Neural crest cell (in vitro differentiated cells): ENCODE measurements at regions not wholly inside any gene's neighbourhood (a gene's known extent, or its start where the extent isn't known, plus 50 kb on each side); places are given as distances from the start of the nearest gene placed in this dataset.
"Not testable (repeated sequence)": the region's sequence is repeated elsewhere in the genome, so short reads cannot be mapped to it uniquely, and the experiment has no call there.

Experiments used
- DNase-seq: peaks from one replicate; pipeline ENCODE4 v3.0.0; 2021; ENCODE audit warnings: low read depth, mixed read lengths, low spot score
- H3K27ac Mint-ChIP-seq: one replicate; pipeline ENCODE4 v1.8.0; 2021; ENCODE audit warnings: mild to moderate bottlenecking, mixed read lengths; ENCODE audit not compliant: unreplicated experiment
- H3K27me3 Mint-ChIP-seq: 2 replicates; pipeline ENCODE4 v1.8.0; 2021; ENCODE audit warnings: low read depth, mild to moderate bottlenecking, mixed read lengths
- H3K36me3 Mint-ChIP-seq: 2 replicates; pipeline ENCODE4 v1.8.0; 2021; ENCODE audit warnings: low read depth, mild to moderate bottlenecking, mixed read lengths
- H3K4me1 Mint-ChIP-seq: 2 replicates; pipeline ENCODE4 v1.8.0; 2021; ENCODE audit warnings: mixed read lengths
- H3K4me3 Mint-ChIP-seq: one replicate; pipeline ENCODE4 v1.8.0; 2021; ENCODE audit warnings: mild to moderate bottlenecking, mixed read lengths
- H3K9me3 Mint-ChIP-seq: 2 replicates; pipeline ENCODE4 v1.8.0; 2021; ENCODE audit warnings: mixed read lengths
- TF ChIP-seq, protein P1 (sequence below): fragments of 200-600 bp; sonication (generic); conservative IDR thresholded peaks from 2 replicates; pipeline ENCODE4 v1.5.0; 2021; ENCODE audit warnings: antibody characterized with exemption, mild to moderate bottlenecking

DNA sequence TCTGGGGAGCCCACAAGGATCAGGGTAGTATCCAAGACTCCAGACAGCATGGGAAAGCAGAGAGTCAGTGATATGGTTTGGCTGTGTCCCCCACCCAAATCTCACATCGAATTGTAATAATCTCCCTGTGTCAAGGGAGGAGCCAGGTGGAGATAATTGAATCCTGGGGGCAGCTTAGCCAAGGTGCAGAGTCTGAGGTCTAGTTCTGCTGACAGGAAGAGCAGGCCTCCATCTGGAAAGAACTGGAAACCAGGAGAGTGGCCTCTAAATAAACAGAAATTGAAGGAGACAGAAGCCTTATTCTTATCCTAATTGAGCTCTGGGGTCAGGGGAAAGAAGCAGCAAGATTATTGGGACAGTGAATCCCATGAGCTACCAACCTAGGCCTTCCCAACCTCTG lies 146.7 kb upstream of the NRP1 start:
- Mint-ChIP-seq H3K9me3 (no peaks in the 10 kb centered on the region), H3K27me3 (no peaks in the 10 kb centered on the region), H3K27ac (no peak overlapping the region), H3K4me1 (peaks cover 46% of the 10 kb centered on the region), H3K4me3 (no peak overlapping the region), H3K36me3 (no peaks in the 10 kb centered on the region)
- TF ChIP-seq, protein P1, sequence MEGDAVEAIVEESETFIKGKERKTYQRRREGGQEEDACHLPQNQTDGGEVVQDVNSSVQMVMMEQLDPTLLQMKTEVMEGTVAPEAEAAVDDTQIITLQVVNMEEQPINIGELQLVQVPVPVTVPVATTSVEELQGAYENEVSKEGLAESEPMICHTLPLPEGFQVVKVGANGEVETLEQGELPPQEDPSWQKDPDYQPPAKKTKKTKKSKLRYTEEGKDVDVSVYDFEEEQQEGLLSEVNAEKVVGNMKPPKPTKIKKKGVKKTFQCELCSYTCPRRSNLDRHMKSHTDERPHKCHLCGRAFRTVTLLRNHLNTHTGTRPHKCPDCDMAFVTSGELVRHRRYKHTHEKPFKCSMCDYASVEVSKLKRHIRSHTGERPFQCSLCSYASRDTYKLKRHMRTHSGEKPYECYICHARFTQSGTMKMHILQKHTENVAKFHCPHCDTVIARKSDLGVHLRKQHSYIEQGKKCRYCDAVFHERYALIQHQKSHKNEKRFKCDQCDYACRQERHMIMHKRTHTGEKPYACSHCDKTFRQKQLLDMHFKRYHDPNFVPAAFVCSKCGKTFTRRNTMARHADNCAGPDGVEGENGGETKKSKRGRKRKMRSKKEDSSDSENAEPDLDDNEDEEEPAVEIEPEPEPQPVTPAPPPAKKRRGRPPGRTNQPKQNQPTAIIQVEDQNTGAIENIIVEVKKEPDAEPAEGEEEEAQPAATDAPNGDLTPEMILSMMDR: no peak
- DNase-seq: no peak

DNA sequence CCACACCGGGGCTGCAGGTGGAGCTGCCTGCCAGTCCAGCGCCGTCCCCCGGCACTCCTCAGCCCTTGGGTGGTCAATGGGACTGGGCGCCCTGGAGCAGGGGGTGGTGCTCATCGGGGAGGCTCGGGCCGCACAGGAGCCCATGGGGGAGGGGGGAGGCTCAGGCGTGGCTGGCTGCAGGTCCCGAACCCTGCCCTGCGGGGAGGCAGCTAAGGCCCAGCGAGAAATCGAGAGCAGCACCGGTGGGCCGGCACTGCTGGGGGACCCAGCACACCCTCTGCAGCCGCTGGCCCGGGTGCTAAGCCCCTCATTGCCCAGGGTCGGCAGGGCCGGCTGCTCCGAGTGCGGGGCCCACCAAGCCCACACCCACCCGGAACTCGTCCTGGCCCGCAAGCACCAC lies 145.9 kb upstream of the NRP1 start:
- peaks cover 43% of the 10 kb centered on the region for H3K4me1 Mint-ChIP-seq
- not testable (repeated sequence) for H3K36me3 Mint-ChIP-seq, H3K4me3 Mint-ChIP-seq

DNA sequence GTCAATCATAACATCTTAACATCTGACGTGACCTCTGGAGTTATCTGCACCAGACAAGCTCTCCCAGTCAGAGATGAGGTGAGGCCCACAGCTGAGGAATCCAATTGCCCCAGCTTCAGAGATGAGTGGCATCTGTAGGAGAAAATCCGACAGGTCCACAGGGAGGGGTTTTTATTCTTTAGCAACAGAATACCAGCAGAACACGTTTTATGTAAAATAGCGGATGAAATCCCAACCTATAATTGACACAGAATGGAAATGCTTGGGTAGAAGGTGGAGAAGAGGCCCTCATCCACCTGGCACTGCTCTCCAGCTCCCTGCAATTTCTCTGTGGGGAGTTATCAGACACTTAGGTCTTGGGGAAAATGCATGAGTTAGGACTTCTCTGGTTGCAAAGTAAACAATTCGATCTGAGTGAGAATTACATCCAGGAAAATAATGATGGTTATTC lies 144.2 kb upstream of the NRP1 start:
- H3K4me3 Mint-ChIP-seq: no peak overlapping the region
- TF ChIP-seq, protein P1: no peak
- no peaks in the 10 kb centered on the region for H3K36me3 Mint-ChIP-seq
- H3K4me1 Mint-ChIP-seq: peaks cover 25% of the 10 kb centered on the region
- no peak for DNase-seq
- no peaks in the 10 kb centered on the region for H3K9me3 Mint-ChIP-seq
- no peaks in the 10 kb centered on the region for H3K27me3 Mint-ChIP-seq
- no peak overlapping the region for H3K27ac Mint-ChIP-seq

More for the DNA sequence above, 145.9 kb upstream of the NRP1 start:
- DNase-seq, H3K27me3 Mint-ChIP-seq, H3K27ac Mint-ChIP-seq, H3K9me3 Mint-ChIP-seq: not testable (repeated sequence)

DNA sequence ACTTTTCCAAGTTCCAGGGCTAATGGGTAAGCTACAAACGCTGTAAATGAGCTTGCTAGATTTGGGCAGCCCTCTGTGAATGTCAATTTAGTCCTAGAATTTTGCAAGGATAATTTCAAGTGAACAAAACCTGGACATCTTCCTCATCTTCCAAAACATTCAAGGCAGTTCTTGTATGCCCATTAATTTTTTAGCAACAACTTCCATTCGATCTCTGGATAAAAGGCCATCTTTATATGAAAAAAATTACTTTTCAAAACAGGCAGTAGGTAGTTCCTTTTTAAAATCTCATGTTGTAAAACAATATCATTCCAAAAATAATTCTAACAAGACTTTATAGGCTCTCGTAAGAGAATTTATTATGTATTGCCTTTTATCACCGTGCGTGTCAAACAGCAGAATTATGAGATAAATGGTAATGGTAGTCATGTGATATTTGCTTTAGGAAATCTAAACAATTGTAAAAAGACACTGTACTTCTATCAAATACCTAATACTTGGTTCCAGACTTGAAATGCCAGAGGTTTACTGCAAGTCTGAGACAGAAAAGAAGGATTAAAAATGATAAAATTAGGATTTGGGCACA lies 143.7 kb upstream of the NRP1 start:
- Mint-ChIP-seq H3K27me3 (no peaks in the 10 kb centered on the region), H3K36me3 (no peaks in the 10 kb centered on the region), H3K9me3 (peaks cover 1% of the 10 kb centered on the region), H3K4me3 (no peak overlapping the region), H3K27ac (no peak overlapping the region), H3K4me1 (peaks cover 20% of the 10 kb centered on the region)
- TF ChIP-seq, protein P1: no peak
- no peak for DNase-seq

GRCh38 chr10:33477291-33478088 lies 143.0 kb upstream of the NRP1 start:
- Mint-ChIP-seq H3K4me1 (peaks cover 13% of the 10 kb centered on the region), H3K36me3 (no peaks in the 10 kb centered on the region), H3K9me3 (peaks cover 2% of the 10 kb centered on the region), H3K4me3 (no peak overlapping the region), H3K27ac (no peak overlapping the region), H3K27me3 (no peaks in the 10 kb centered on the region)
- no peak for DNase-seq
- TF ChIP-seq, protein P1: no peak

- TF ChIP-seq, protein P1: no peak
- no peaks in the 10 kb centered on the region for H3K36me3 Mint-ChIP-seq
- no peaks in the 10 kb centered on the region for H3K27me3 Mint-ChIP-seq
- H3K4me1 Mint-ChIP-seq: peaks cover 7% of the 10 kb centered on the region
- H3K9me3 Mint-ChIP-seq: peaks cover 2% of the 10 kb centered on the region
- DNase-seq: no peak
- no peak overlapping the region for H3K4me3 Mint-ChIP-seq
- H3K27ac Mint-ChIP-seq: no peak overlapping the region
Observed at GRCh38 chr10:33476757-33477273, 142.3 kb upstream of the NRP1 start.
